ENCODE measurements at regions not wholly inside any gene's neighbourhood (a gene's known extent, or its start where the extent isn't known, plus 50 kb on each side); places are given as distances from the start of the nearest gene placed in this dataset.

GRCh38 chr3:124293584-124293983 lies 301.7 kb upstream of the ROPN1 start (continued):
- no peak for TF ChIP-seq JUND (IDR thresholded peaks at IDR 0.05)
- no peak for TF ChIP-seq GABPA (IDR thresholded peaks at IDR 0.05 in 1 of 2, conservative IDR thresholded peaks at IDR 0.05 in 1 of 2)
- TF ChIP-seq EGR1 (IDR thresholded peaks at IDR 0.05; ENCODE audit: low read depth in 2 of 2) = no peak

GRCh38 chr3:124295362-124295761 lies 303.4 kb upstream of the ROPN1 start:
- 91% methylated on average over 3 of the region's 3 CpGs for WGBS
- no peak overlapping the region for H3K9ac ChIP-seq (ENCODE audit: low read depth in 1 of 2, low read length in 2 of 2)
- H3K27me3 ChIP-seq (ENCODE audit: control insufficient read depth in 4 of 4, insufficient read depth in 4 of 4, low read length in 3 of 4) = peaks cover 0 to 2% (median 0%) of the 10 kb centered on the region in 4 donors
- H3K4me3 ChIP-seq (ENCODE audit: low read depth in 1 of 3, low read length in 3 of 3) = no peak overlapping the region
- no peaks in the 10 kb centered on the region for H3K9me3 ChIP-seq (ENCODE audit: control insufficient read depth in 4 of 4, low read length in 3 of 4)
- H3K36me3 ChIP-seq (ENCODE audit: control insufficient read depth in 4 of 4, insufficient read depth in 3 of 4, low read depth in 1 of 4, low read length in 3 of 4) = no peaks in the 10 kb centered on the region
- H3K4me1 ChIP-seq (ENCODE audit: control insufficient read depth in 4 of 4, insufficient read depth in 4 of 4, low read length in 3 of 4) = no peaks in the 10 kb centered on the region
- TF ChIP-seq RXRA (IDR thresholded peaks at IDR 0.05) (no peak), REST (IDR thresholded peaks at IDR 0.05) (no peak), EGR1 (IDR thresholded peaks at IDR 0.05; ENCODE audit: low read depth in 2 of 2) (no peak), JUND (IDR thresholded peaks at IDR 0.05) (no peak), YY1 (IDR thresholded peaks at IDR 0.05) (no peak), CTCF (IDR thresholded peaks at IDR 0.05; ENCODE audit: low read depth, low read length, missing input control) (no peak), NR2F2 (IDR thresholded peaks at IDR 0.05) (no peak), MAX (IDR thresholded peaks at IDR 0.05) (no peak), ATF3 (IDR thresholded peaks at IDR 0.05) (no peak), ZBTB33 (IDR thresholded peaks at IDR 0.05) (no peak), FOXA2 (IDR thresholded peaks at IDR 0.05) (no peak), TAF1 (conservative IDR thresholded peaks at IDR 0.05) (no peak), SP1 (IDR thresholded peaks at IDR 0.05) (no peak), GABPA (IDR thresholded peaks at IDR 0.05 in 1 of 2, conservative IDR thresholded peaks at IDR 0.05 in 1 of 2) (no peak), RAD21 (IDR thresholded peaks at IDR 0.05) (no peak), HNF4A (conservative IDR thresholded peaks at IDR 0.05) (no peak), FOXA1 (IDR thresholded peaks at IDR 0.05) (no peak), HNF4G (IDR thresholded peaks at IDR 0.05) (no peak)
- no peak for DNase-seq (ENCODE audit: low spot score)
- no peak overlapping the region for H3K27ac ChIP-seq (ENCODE audit: low read depth in 1 of 2, low read length in 2 of 2)

All from liver (tissue), 8 donors.